Keratinocyte (primary cell): ENCODE measurements at regions not wholly inside any gene's neighbourhood (a gene's known extent, or its start where the extent isn't known, plus 50 kb on each side); places are given as distances from the start of the nearest gene placed in this dataset.

Experiments
- DNase-seq: peaks from one replicate; pipeline ENCODE4 v3.0.0-alpha.2; 2011; ENCODE audit warnings: low read depth, missing footprints, low spot score
- FAIRE-seq: peaks from 2 replicates; lab custom pipeline; 2011; peaks lifted over from hg19 to GRCh38; lab: Jason Lieb, UNC
- H2AFZ ChIP-seq: 2 replicates; pipeline ENCODE4 v1.6.0; 2012; ENCODE audit warnings: low read length, control low read depth, inconsistent platforms; ENCODE audit not compliant: control insufficient read depth
- H3K27ac ChIP-seq: 2 replicates; pipeline ENCODE4 v1.5.1; 2011; ENCODE audit warnings: low read length; ENCODE audit not compliant: control insufficient read depth, insufficient read depth
- H3K27me3 ChIP-seq: 3 replicates; pipeline ENCODE4 v1.6.0; 2011; ENCODE audit warnings: low read length; ENCODE audit not compliant: control insufficient read depth, insufficient read depth; ENCODE audit errors: extremely low read depth
- H3K36me3 ChIP-seq, 2 experiments: 2 replicates in 1 of 2; 3 replicates in 1 of 2; pipeline ENCODE4 v1.5.1; 2011; ENCODE audit warnings: low read length in 2 of 2, mild to moderate bottlenecking in 1 of 2; ENCODE audit not compliant: control insufficient read depth in 2 of 2, insufficient read depth in 2 of 2; ENCODE audit errors: extremely low read depth in 1 of 2
- H3K4me1 ChIP-seq: 3 replicates; pipeline ENCODE4 v1.5.1; 2011; ENCODE audit warnings: low read length; ENCODE audit not compliant: control insufficient read depth, insufficient read depth; ENCODE audit errors: extremely low read depth
- H3K4me2 ChIP-seq: 3 replicates; pipeline ENCODE4 v1.6.0; 2011; ENCODE audit warnings: low read depth, low read length; ENCODE audit not compliant: control insufficient read depth, insufficient read depth; ENCODE audit errors: extremely low read depth
- H3K4me3 ChIP-seq, 3 experiments: fragments of 200-600 bp in 1 of 3; sonication (generic) in 1 of 3; 2 replicates in 2 of 3; 3 replicates in 1 of 3; pipeline ENCODE4 v1.5.1; 2011 to 2016; ENCODE audit warnings: low read length in 3 of 3, mild to moderate bottlenecking in 3 of 3, control low read depth in 2 of 3, inconsistent platforms in 1 of 3, low read depth in 1 of 3, mixed read lengths in 1 of 3, mixed run types in 1 of 3, moderate library complexity in 1 of 3; ENCODE audit not compliant: control insufficient read depth in 2 of 3, insufficient read depth in 2 of 3; ENCODE audit errors: extremely low read depth in 1 of 3
- H3K79me2 ChIP-seq: 2 replicates; pipeline ENCODE4 v1.6.0; 2012; ENCODE audit warnings: low read length; ENCODE audit not compliant: control insufficient read depth, insufficient read depth
- H3K9ac ChIP-seq: 3 replicates; pipeline ENCODE4 v1.6.0; 2011; ENCODE audit warnings: low read length; ENCODE audit not compliant: control insufficient read depth, insufficient read depth; ENCODE audit errors: extremely low read depth
- H3K9me1 ChIP-seq: 3 replicates; pipeline ENCODE4 v1.6.0; 2011; ENCODE audit warnings: low read length; ENCODE audit not compliant: control insufficient read depth, insufficient read depth; ENCODE audit errors: extremely low read depth
- H3K9me3 ChIP-seq: 2 replicates; pipeline ENCODE4 v1.5.1; 2012; ENCODE audit warnings: low read depth, low read length; ENCODE audit not compliant: control insufficient read depth
- H4K20me1 ChIP-seq: 3 replicates; pipeline ENCODE4 v1.6.0; 2011; ENCODE audit warnings: low read length; ENCODE audit not compliant: control insufficient read depth, insufficient read depth; ENCODE audit errors: extremely low read depth
- CTCF ChIP-seq, 3 experiments: IDR thresholded peaks in 1 of 3; conservative IDR thresholded peaks in 1 of 3; optimal IDR thresholded peaks in 1 of 3; 2 replicates in 2 of 3; 3 replicates in 1 of 3; pipeline versions ENCODE3 to v1.5.1; 2011; ENCODE audit warnings: low read length in 3 of 3, mild to moderate bottlenecking in 3 of 3, moderate library complexity in 2 of 3, control low read depth in 1 of 3, inconsistent platforms in 1 of 3; ENCODE audit not compliant: insufficient read depth in 2 of 3; ENCODE audit errors: extremely low read depth in 1 of 3
- EZH2 ChIP-seq: IDR thresholded peaks from one replicate; pipeline ENCODE4 v1.6.1; 2012; ENCODE audit warnings: inconsistent platforms, mild to moderate bottlenecking, low read length, moderate library complexity
- dilution Hi-C: fragments of 300-500 bp; cut with MboI; formaldehyde crosslinking; loops from one replicate; pipeline ENCODE4 v1.7.0; 2020; ENCODE audit warnings: low sequenced_read_pairs; ENCODE audit not compliant: extremely low pct_ligation_motif_present

GRCh38 chr10:2202401-2202800, 465.1 kb upstream of the ADARB2 start:
- Histone ChIP-seq H3K9me3 (no peaks in the 10 kb centered on the region), H3K4me2 (no peak overlapping the region), H3K4me3 (no peak overlapping the region), H3K79me2 (no peaks in the 10 kb centered on the region), H4K20me1 (no peaks in the 10 kb centered on the region), H3K27me3 (no peaks in the 10 kb centered on the region), H2AFZ (peak overlapping the region; percentile 16), H3K27ac (no peak overlapping the region), H3K9me1 (no peaks in the 10 kb centered on the region), H3K4me1 (no peaks in the 10 kb centered on the region), H3K36me3 (no peaks in the 10 kb centered on the region), H3K9ac (no peak overlapping the region)
- dilution Hi-C loops, result no loop called here
- DNase-seq (no peak), FAIRE-seq (no peak)
- TF ChIP-seq EZH2 (no peak), CTCF (optimal IDR thresholded peaks at IDR 0.05 in 1 of 3, IDR thresholded peaks at IDR 0.05 in 1 of 3, conservative IDR thresholded peaks at IDR 0.05 in 1 of 3; ENCODE audit: extremely low read depth in 1 of 3, insufficient read depth in 2 of 3, low read length in 3 of 3) (no peak)

DNA sequence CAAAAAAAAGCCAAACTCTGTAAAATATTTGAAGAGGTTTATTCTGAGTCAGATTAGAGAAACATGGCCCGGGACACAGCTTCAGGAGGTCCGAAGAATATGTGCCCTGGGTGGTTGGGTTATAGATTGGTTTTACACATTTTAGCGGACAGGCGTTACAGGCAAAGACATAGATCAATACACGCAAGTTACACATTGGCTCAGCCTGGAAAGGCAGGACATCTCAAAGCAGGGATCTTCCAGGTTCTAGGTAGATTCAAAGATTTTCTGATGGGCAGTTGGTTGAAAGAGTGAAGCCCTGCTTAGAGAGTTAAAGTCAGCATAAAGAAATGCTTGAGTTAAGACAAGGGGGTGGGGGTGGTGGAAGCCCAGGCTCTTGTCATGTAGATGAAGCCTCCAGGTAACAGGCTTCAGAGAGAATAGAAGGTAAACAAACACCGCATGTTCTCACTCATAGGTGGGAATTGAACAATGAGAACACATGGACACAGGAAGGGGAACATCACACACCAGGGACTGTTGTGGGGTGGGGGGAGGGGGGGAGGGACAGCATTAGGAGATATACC, 464.3 kb upstream of the ADARB2 start:
- dilution Hi-C loops, result no loop called here
- Histone ChIP-seq H3K4me1 (no peaks in the 10 kb centered on the region), H3K9me3 (no peaks in the 10 kb centered on the region), H4K20me1 (no peaks in the 10 kb centered on the region), H3K36me3 (no peaks in the 10 kb centered on the region), H3K9ac (no peak overlapping the region), H3K27me3 (no peaks in the 10 kb centered on the region), H2AFZ (no peak overlapping the region), H3K4me2 (no peak overlapping the region), H3K27ac (no peak overlapping the region), H3K9me1 (no peaks in the 10 kb centered on the region), H3K4me3 (no peak overlapping the region), H3K79me2 (no peaks in the 10 kb centered on the region)
- FAIRE-seq (no peak), DNase-seq (no peak)
- no peak for TF ChIP-seq EZH2
- TF ChIP-seq CTCF (optimal IDR thresholded peaks at IDR 0.05 in 1 of 3, IDR thresholded peaks at IDR 0.05 in 1 of 3, conservative IDR thresholded peaks at IDR 0.05 in 1 of 3; ENCODE audit: extremely low read depth in 1 of 3, insufficient read depth in 2 of 3, low read length in 3 of 3), result no peak
